CD14-positive monocyte (primary cell): ENCODE measurements at regions not wholly inside any gene's neighbourhood (a gene's known extent, or its start where the extent isn't known, plus 50 kb on each side); places are given as distances from the start of the nearest gene placed in this dataset.

Experiments
- DNase-seq, 3 donors: peaks; one replicate each; pipeline ENCODE4 v3.0.0-alpha.2; 2011 to 2022
- H2AFZ ChIP-seq: 2 replicates; pipeline ENCODE4 v1.6.0; 2012; ENCODE audit warnings: mild to moderate bottlenecking, low read depth, low read length, inconsistent platforms; ENCODE audit not compliant: insufficient read depth, poor library complexity, severe bottlenecking
- H3K27ac ChIP-seq, 2 donors: 1 replicate in 1 of 2; 2 replicates in 1 of 2; pipeline ENCODE4 v1.5.1; 2012 to 2013; ENCODE audit warnings: low read length in 2 of 2, control low read depth in 1 of 2, inconsistent platforms in 1 of 2, low read depth in 1 of 2, mild to moderate bottlenecking in 1 of 2
- H3K27me3 ChIP-seq, 2 donors: one replicate each; pipeline versions ENCODE4 v1.6.0 to v1.6.1; 2011 to 2013; ENCODE audit warnings: low read length in 2 of 2; ENCODE audit not compliant: control insufficient read depth in 2 of 2, insufficient read depth in 2 of 2
- H3K36me3 ChIP-seq, 2 donors: replicated peaks in 1 of 2; 1 replicate in 1 of 2; 2 replicates in 1 of 2; pipeline versions ENCODE4 v1.5.1 to v1.6.1; 2012 to 2013; ENCODE audit warnings: low read length in 2 of 2, control low read depth in 1 of 2, inconsistent platforms in 1 of 2, mild to moderate bottlenecking in 1 of 2; ENCODE audit not compliant: insufficient read depth in 2 of 2, control insufficient read depth in 1 of 2
- H3K4me1 ChIP-seq, 2 donors: 1 replicate in 1 of 2; 2 replicates in 1 of 2; pipeline versions ENCODE4 v1.5.1 to v1.6.1; 2012 to 2013; ENCODE audit warnings: low read length in 2 of 2, control low read depth in 1 of 2, inconsistent platforms in 1 of 2, mild to moderate bottlenecking in 1 of 2, moderate library complexity in 1 of 2; ENCODE audit not compliant: insufficient read depth in 2 of 2, control insufficient read depth in 1 of 2
- H3K4me2 ChIP-seq: replicated peaks from 2 replicates; pipeline ENCODE3; 2012; ENCODE audit warnings: low read length, moderate library complexity, mild to moderate bottlenecking; ENCODE audit not compliant: poor library complexity, severe bottlenecking; ENCODE audit errors: extremely low read depth
- H3K4me3 ChIP-seq, 3 experiments: fragments of 200-600 bp in 1 of 3; sonication (generic) in 1 of 3; replicated peaks in 1 of 3; 1 replicate in 2 of 3; 2 replicates in 1 of 3; pipeline ENCODE4 v1.5.1; 2011 to 2013; ENCODE audit warnings: low read length in 3 of 3, mild to moderate bottlenecking in 3 of 3, control low read depth in 2 of 3, low read depth in 2 of 3, inconsistent platforms in 1 of 3, moderate library complexity in 1 of 3
- H3K79me2 ChIP-seq: 2 replicates; pipeline ENCODE4 v1.6.0; 2012; ENCODE audit warnings: mild to moderate bottlenecking, control low read depth, inconsistent platforms, low read length, moderate library complexity; ENCODE audit not compliant: insufficient read depth
- H3K9ac ChIP-seq: 2 replicates; pipeline ENCODE4 v1.6.0; 2017; ENCODE audit warnings: low read length, mild to moderate bottlenecking; ENCODE audit not compliant: insufficient read depth, poor library complexity, severe bottlenecking
- H3K9me3 ChIP-seq, 2 donors: replicated peaks in 1 of 2; 1 replicate in 1 of 2; 2 replicates in 1 of 2; pipeline versions ENCODE4 v1.5.1 to v1.6.1; 2012 to 2013; ENCODE audit warnings: low read length in 2 of 2, control low read depth in 1 of 2; ENCODE audit not compliant: control insufficient read depth in 1 of 2, insufficient read depth in 1 of 2
- H4K20me1 ChIP-seq: 2 replicates; pipeline ENCODE4 v1.6.0; 2012; ENCODE audit warnings: mild to moderate bottlenecking, low read length, control low read depth, moderate library complexity; ENCODE audit not compliant: insufficient read depth
- H3K27ac Mint-ChIP-seq, 7 donors: one replicate each; pipeline ENCODE4 v1.8.0; 2020; ENCODE audit warnings: mild to moderate bottlenecking in 7 of 7, mixed read lengths in 7 of 7, moderate library complexity in 6 of 7, inconsistent platforms in 2 of 7
- H3K27me3 Mint-ChIP-seq, 3 donors: one replicate each; pipeline ENCODE4 v1.8.0; 2021 to 2022; ENCODE audit warnings: low read depth in 3 of 3, mild to moderate bottlenecking in 3 of 3, mixed read lengths in 3 of 3, moderate library complexity in 3 of 3, inconsistent platforms in 1 of 3
- H3K36me3 Mint-ChIP-seq, 2 donors: one replicate each; pipeline ENCODE4 v1.8.0; 2020; ENCODE audit warnings: mixed read lengths in 2 of 2, inconsistent platforms in 1 of 2, mild to moderate bottlenecking in 1 of 2
- H3K4me1 Mint-ChIP-seq: one replicate; pipeline ENCODE4 v1.8.0; 2020; ENCODE audit warnings: mild to moderate bottlenecking, mixed read lengths
- H3K4me3 Mint-ChIP-seq, 2 donors: one replicate each; pipeline ENCODE4 v1.8.0; 2020; ENCODE audit warnings: mild to moderate bottlenecking in 2 of 2, mixed read lengths in 2 of 2, moderate library complexity in 1 of 2
- H3K9me3 Mint-ChIP-seq, 7 donors: one replicate each; pipeline ENCODE4 v1.8.0; 2020 to 2022; ENCODE audit warnings: mixed read lengths in 7 of 7, mild to moderate bottlenecking in 6 of 7, moderate library complexity in 6 of 7, inconsistent platforms in 2 of 7
- CTCF ChIP-seq: fragments of 200-600 bp; IDR thresholded peaks from one replicate; pipeline ENCODE4 v1.8.0; 2022; ENCODE audit warnings: antibody characterized with exemption, mild to moderate bottlenecking
- WGBS: methylation state at CpG from one replicate; pipeline ENCODE4 v1.1.5; 2013; ENCODE audit warnings: missing lambda C conversion rate; ENCODE audit not compliant: insufficient coverage; 5-methylcytosine and 5-hydroxymethylcytosine counted together
- intact Hi-C, 2 donors: fragments of 100-400 bp; cut with micrococcal nuclease; formaldehyde crosslinking; loops; one replicate each; pipeline versions ENCODE4 v1.15.0 to v1.15.1; 2023

- intact Hi-C loops: no loop called here
- H3K27me3 ChIP-seq: no peaks in the 10 kb centered on the region
- no peak overlapping the region for H3K4me3 Mint-ChIP-seq
- H3K9me3 Mint-ChIP-seq: peaks cover 0 to 9% (median 2%) of the 10 kb centered on the region in 7 donors
- no peak for DNase-seq
- TF ChIP-seq CTCF: no peak
- H3K27ac Mint-ChIP-seq: no peak overlapping the region
- H3K4me1 Mint-ChIP-seq: no peaks in the 10 kb centered on the region
- H3K4me3 ChIP-seq: no peak overlapping the region
- H3K4me1 ChIP-seq: no peaks in the 10 kb centered on the region
- no peak overlapping the region for H2AFZ ChIP-seq
- no peaks in the 10 kb centered on the region for H3K36me3 ChIP-seq
- H4K20me1 ChIP-seq: no peaks in the 10 kb centered on the region
- no peak overlapping the region for H3K9ac ChIP-seq
- no peak overlapping the region for H3K4me2 ChIP-seq
- no peaks in the 10 kb centered on the region for H3K27me3 Mint-ChIP-seq
- H3K27ac ChIP-seq: no peak overlapping the region
- H3K79me2 ChIP-seq: no peaks in the 10 kb centered on the region
- H3K9me3 ChIP-seq: no peaks in the 10 kb centered on the region
- H3K36me3 Mint-ChIP-seq: no peaks in the 10 kb centered on the region
Observed at GRCh38 chr3:64828276-64828675, 140.5 kb upstream of the ADAMTS9 start.

- Histone ChIP-seq H3K4me1 (no peaks in the 10 kb centered on the region), H3K79me2 (no peaks in the 10 kb centered on the region), H4K20me1 (no peaks in the 10 kb centered on the region), H2AFZ (no peak overlapping the region), H3K27ac (no peak overlapping the region), H3K36me3 (no peaks in the 10 kb centered on the region), H3K9ac (no peak overlapping the region), H3K27me3 (no peaks in the 10 kb centered on the region), H3K9me3 (no peaks in the 10 kb centered on the region), H3K4me3 (no peak overlapping the region), H3K4me2 (no peak overlapping the region)
- no peaks in the 10 kb centered on the region for H3K4me1 Mint-ChIP-seq
- H3K27ac Mint-ChIP-seq: no peak overlapping the region
- no peaks in the 10 kb centered on the region for H3K27me3 Mint-ChIP-seq
- intact Hi-C loops: no loop called here
- no peak for TF ChIP-seq CTCF
- peaks cover 0 to 7% (median 2%) of the 10 kb centered on the region in 7 donors for H3K9me3 Mint-ChIP-seq
- no CpG with 5 or more reads among the region's 2 CpGs for WGBS
- H3K4me3 Mint-ChIP-seq: no peak overlapping the region
- no peaks in the 10 kb centered on the region for H3K36me3 Mint-ChIP-seq
- DNase-seq: no peak
Observed at GRCh38 chr3:64827431-64827830, 139.6 kb upstream of the ADAMTS9 start.
